Bronchial epithelial cell (primary cell): ENCODE measurements at regions not wholly inside any gene's neighbourhood (a gene's known extent, or its start where the extent isn't known, plus 50 kb on each side); places are given as distances from the start of the nearest gene placed in this dataset.

Experiments
- DNase-seq: peaks from one replicate; pipeline ENCODE4 v3.0.0-alpha.2; 2010; ENCODE audit warnings: low read depth
- FAIRE-seq: peaks from 2 replicates; lab custom pipeline; 2011; peaks lifted over from hg19 to GRCh38; lab: Jason Lieb, UNC
- H3K27me3 ChIP-seq: 2 replicates; pipeline ENCODE4 v1.5.1; 2011; ENCODE audit warnings: low read length; ENCODE audit not compliant: control insufficient read depth, insufficient read depth
- H3K36me3 ChIP-seq: 2 replicates; pipeline ENCODE4 v1.5.1; 2011; ENCODE audit warnings: low read length; ENCODE audit not compliant: control insufficient read depth, insufficient read depth
- H3K4me3 ChIP-seq: 2 replicates; pipeline ENCODE4 v1.5.1; 2011; ENCODE audit warnings: mild to moderate bottlenecking, low read depth, low read length, control low read depth
- TF ChIP-seq, protein P1 (sequence below): IDR thresholded peaks from 2 replicates; pipeline ENCODE4 v1.5.1; 2011; ENCODE audit warnings: mild to moderate bottlenecking, moderate library complexity, low read length, control low read depth, inconsistent platforms; ENCODE audit not compliant: insufficient read depth, severe bottlenecking

DNA sequence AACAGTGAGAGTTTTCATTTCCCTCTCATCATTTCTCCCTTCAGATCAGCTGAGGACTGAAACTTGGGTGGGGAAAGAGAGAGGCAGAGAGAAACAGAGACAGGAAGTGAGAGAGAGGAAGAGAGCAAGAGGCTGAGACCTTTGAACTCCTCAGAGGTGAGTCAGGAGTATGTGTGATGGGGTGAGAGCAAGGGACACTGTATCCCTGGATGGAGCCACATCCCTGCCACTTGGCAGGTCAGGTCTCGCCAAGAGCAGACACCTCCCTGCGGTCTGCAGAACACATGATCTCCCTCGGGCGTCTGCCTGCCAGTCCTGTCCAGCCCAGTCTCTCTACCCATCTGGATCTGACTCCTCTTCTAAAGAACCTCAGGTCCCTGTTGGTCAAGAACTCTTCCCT, 62.7 kb upstream of the SYNDIG1 start:
- TF ChIP-seq, protein P1, sequence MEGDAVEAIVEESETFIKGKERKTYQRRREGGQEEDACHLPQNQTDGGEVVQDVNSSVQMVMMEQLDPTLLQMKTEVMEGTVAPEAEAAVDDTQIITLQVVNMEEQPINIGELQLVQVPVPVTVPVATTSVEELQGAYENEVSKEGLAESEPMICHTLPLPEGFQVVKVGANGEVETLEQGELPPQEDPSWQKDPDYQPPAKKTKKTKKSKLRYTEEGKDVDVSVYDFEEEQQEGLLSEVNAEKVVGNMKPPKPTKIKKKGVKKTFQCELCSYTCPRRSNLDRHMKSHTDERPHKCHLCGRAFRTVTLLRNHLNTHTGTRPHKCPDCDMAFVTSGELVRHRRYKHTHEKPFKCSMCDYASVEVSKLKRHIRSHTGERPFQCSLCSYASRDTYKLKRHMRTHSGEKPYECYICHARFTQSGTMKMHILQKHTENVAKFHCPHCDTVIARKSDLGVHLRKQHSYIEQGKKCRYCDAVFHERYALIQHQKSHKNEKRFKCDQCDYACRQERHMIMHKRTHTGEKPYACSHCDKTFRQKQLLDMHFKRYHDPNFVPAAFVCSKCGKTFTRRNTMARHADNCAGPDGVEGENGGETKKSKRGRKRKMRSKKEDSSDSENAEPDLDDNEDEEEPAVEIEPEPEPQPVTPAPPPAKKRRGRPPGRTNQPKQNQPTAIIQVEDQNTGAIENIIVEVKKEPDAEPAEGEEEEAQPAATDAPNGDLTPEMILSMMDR, result no peak
- Histone ChIP-seq H3K27me3 (no peaks in the 10 kb centered on the region), H3K36me3 (no peaks in the 10 kb centered on the region), H3K4me3 (no peak overlapping the region)
- FAIRE-seq, result no peak
- peak; percentile 43 for DNase-seq

DNA sequence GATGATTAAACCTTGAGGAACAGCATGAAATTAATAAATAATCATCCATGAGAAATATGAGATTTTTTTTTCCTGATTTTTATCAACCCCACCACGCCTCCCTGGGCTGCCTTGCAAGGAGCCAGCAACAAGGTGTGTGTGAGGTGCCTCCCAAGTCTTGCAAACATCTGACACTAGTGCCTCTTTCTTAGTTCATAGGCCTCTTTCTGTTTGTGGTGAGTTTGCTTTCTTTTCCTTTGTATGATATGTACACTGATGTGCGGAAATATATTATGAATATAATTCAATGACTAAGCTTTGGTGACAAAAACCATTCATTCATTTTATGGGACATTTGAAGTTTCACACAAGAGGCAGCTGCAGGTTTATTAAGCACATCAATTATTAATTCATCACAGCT, 63.2 kb upstream of the SYNDIG1 start:
- TF ChIP-seq, protein P1, result no peak
- no peak for DNase-seq
- no peaks in the 10 kb centered on the region for H3K27me3 ChIP-seq
- no peaks in the 10 kb centered on the region for H3K36me3 ChIP-seq
- FAIRE-seq, result no peak
- H3K4me3 ChIP-seq, result no peak overlapping the region

DNA sequence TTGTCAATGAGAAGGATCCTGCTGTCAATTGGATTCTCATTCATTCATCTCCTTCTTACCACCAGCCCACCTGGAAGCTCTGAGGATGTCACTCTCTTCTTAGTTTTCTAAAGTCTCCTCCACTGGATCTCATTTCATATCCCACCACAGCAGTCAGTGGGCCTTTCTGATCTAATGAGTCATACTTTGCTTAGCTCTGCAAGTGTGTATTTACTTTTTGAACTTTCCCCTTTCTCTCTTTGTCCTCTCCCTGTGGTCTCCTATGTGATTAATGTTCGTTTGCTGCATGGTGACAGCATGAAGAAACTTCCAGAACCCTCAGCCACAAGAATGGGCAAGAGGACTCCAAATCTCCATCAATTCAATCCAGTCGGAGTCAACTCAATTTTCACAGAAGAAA, 63.6 kb upstream of the SYNDIG1 start:
- no peaks in the 10 kb centered on the region for H3K27me3 ChIP-seq
- TF ChIP-seq, protein P1, result no peak
- H3K36me3 ChIP-seq, result no peaks in the 10 kb centered on the region
- DNase-seq (peak; percentile 3), FAIRE-seq (no peak)
- H3K4me3 ChIP-seq, result no peak overlapping the region

- TF ChIP-seq, protein P1, result no peak
- FAIRE-seq (no peak), DNase-seq (peak; percentile 89)
- no peaks in the 10 kb centered on the region for H3K27me3 ChIP-seq
- no peak overlapping the region for H3K4me3 ChIP-seq
- H3K36me3 ChIP-seq, result no peaks in the 10 kb centered on the region
These were observed 66.0 kb upstream of the SYNDIG1 start for GRCh38 chr20:24403406-24403805.

- TF ChIP-seq, protein P1, result no peak
- no peak for DNase-seq
- no peak for FAIRE-seq
- Histone ChIP-seq H3K27me3 (no peaks in the 10 kb centered on the region), H3K4me3 (no peak overlapping the region), H3K36me3 (no peaks in the 10 kb centered on the region)
These were observed 67.2 kb upstream of the SYNDIG1 start for GRCh38 chr20:24402188-24402587.

- Histone ChIP-seq H3K27me3 (no peaks in the 10 kb centered on the region), H3K36me3 (no peaks in the 10 kb centered on the region), H3K4me3 (no peak overlapping the region)
- TF ChIP-seq, protein P1, result no peak
- DNase-seq (no peak), FAIRE-seq (no peak)
These were observed 74.3 kb upstream of the SYNDIG1 start for GRCh38 chr20:24395151-24395550.
